ENCODE measurements at regions not wholly inside any gene's neighbourhood (a gene's known extent, or its start where the extent isn't known, plus 50 kb on each side); places are given as distances from the start of the nearest gene placed in this dataset.

- intact Hi-C loops (cut with micrococcal nuclease): no loop called here
- H3K4me1 Mint-ChIP-seq (ENCODE audit: low read depth): no peaks in the 10 kb centered on the region
- H3K4me3 Mint-ChIP-seq: no peak overlapping the region
- peaks cover 3% of the 10 kb centered on the region for H3K27me3 Mint-ChIP-seq
- POLR2A ChIA-PET: no interaction called here
- CTCF ChIA-PET: no interaction called here
- TF ChIP-seq CTCF (IDR thresholded peaks at IDR 0.05): no peak
- ATAC-seq (no peak), DNase-seq (no peak)
- H3K27ac Mint-ChIP-seq: no peak overlapping the region
- no peaks in the 10 kb centered on the region for H3K9me3 Mint-ChIP-seq
- H3K36me3 Mint-ChIP-seq (ENCODE audit: low read depth): no peaks in the 10 kb centered on the region
Observed at GRCh38 chr12:107963635-107964034, 165.5 kb upstream of the WSCD2 start.

DNA sequence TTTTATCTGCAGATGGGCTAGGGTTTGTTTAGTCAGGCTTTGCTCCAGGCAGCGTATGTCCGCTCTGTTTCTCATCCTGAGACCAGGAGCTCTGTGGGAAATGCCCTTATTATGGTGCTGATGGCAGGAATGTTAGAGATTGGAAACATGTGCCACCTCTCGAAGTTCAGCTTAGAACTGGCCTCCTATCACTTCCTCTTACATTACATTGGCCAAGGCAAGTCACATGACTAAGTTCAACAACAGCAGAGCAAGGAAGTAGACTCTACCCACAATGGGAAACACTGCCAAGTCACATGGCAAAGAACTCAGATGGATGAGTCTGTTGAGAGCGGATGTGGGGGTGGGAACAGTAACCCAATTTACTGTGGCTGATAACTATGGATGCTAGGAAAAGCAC, 161.9 kb upstream of the WSCD2 start:
- no peak for TF ChIP-seq CTCF (IDR thresholded peaks at IDR 0.05)
- no peak for DNase-seq
- Mint-ChIP-seq H3K9me3 (no peaks in the 10 kb centered on the region), H3K27me3 (peaks cover 8% of the 10 kb centered on the region), H3K4me3 (no peak overlapping the region), H3K36me3 (ENCODE audit: low read depth) (no peaks in the 10 kb centered on the region), H3K4me1 (ENCODE audit: low read depth) (no peaks in the 10 kb centered on the region), H3K27ac (no peak overlapping the region)
- ATAC-seq: no peak
- intact Hi-C loops (cut with micrococcal nuclease): no loop called here
- ChIA-PET POLR2A (no interaction called here), CTCF (no interaction called here)

- CTCF ChIA-PET: no interaction called here
- no peak for TF ChIP-seq CTCF (IDR thresholded peaks at IDR 0.05)
- POLR2A ChIA-PET: no interaction called here
- no peak for DNase-seq
- intact Hi-C loops (cut with micrococcal nuclease): no loop called here
- Mint-ChIP-seq H3K27ac (no peak overlapping the region), H3K4me3 (no peak overlapping the region), H3K9me3 (peaks cover 7% of the 10 kb centered on the region), H3K27me3 (peaks cover 13% of the 10 kb centered on the region), H3K4me1 (ENCODE audit: low read depth) (no peaks in the 10 kb centered on the region), H3K36me3 (ENCODE audit: low read depth) (no peaks in the 10 kb centered on the region)
- ATAC-seq: no peak
Observed at GRCh38 chr12:107973950-107974349, 155.1 kb upstream of the WSCD2 start.

GRCh38 chr12:107976331-107976730, 152.8 kb upstream of the WSCD2 start:
- no peaks in the 10 kb centered on the region for H3K36me3 Mint-ChIP-seq (ENCODE audit: low read depth)
- peaks cover 7% of the 10 kb centered on the region for H3K9me3 Mint-ChIP-seq
- POLR2A ChIA-PET: no interaction called here
- H3K27ac Mint-ChIP-seq: no peak overlapping the region
- DNase-seq (no peak), ATAC-seq (no peak)
- no peak for TF ChIP-seq CTCF (IDR thresholded peaks at IDR 0.05)
- CTCF ChIA-PET: interaction anchor here (0.7 to 1.1 kb wide), 4 partner anchors 14 to 305 kb away, joined by 3 to 4 read pairs (median 3); no protein-coding TSS in a partner anchor
- no peaks in the 10 kb centered on the region for H3K4me1 Mint-ChIP-seq (ENCODE audit: low read depth)
- no peak overlapping the region for H3K4me3 Mint-ChIP-seq
- intact Hi-C loops (cut with micrococcal nuclease): no loop called here
- peaks cover 13% of the 10 kb centered on the region for H3K27me3 Mint-ChIP-seq

- no peaks in the 10 kb centered on the region for H3K4me1 Mint-ChIP-seq (ENCODE audit: low read depth)
- CTCF ChIA-PET: interaction anchor here (1.3 kb wide), 1 partner anchor 13 kb away, joined by 4 read pairs; no protein-coding TSS in a partner anchor
- intact Hi-C loops (cut with micrococcal nuclease): no loop called here
- no peak overlapping the region for H3K4me3 Mint-ChIP-seq
- DNase-seq: no peak
- POLR2A ChIA-PET: no interaction called here
- H3K27me3 Mint-ChIP-seq: peaks cover 15% of the 10 kb centered on the region
- H3K27ac Mint-ChIP-seq: no peak overlapping the region
- no peak for ATAC-seq
- no peak for TF ChIP-seq CTCF (IDR thresholded peaks at IDR 0.05)
- peaks cover 7% of the 10 kb centered on the region for H3K9me3 Mint-ChIP-seq
- H3K36me3 Mint-ChIP-seq (ENCODE audit: low read depth): no peaks in the 10 kb centered on the region
Observed at GRCh38 chr12:107978201-107978600, 150.9 kb upstream of the WSCD2 start.
